CD4-positive, alpha-beta T cell (primary cell): ENCODE measurements at regions not wholly inside any gene's neighbourhood (a gene's known extent, or its start where the extent isn't known, plus 50 kb on each side); places are given as distances from the start of the nearest gene placed in this dataset.

ENCODE experiments used
- ATAC-seq: fragments of 200-7000 bp; cut with Tn5 transposase; one replicate; pipeline ENCODE4 v1.10.0; 2022; ENCODE audit warnings: mild to moderate bottlenecking; ENCODE audit not compliant: poor library complexity
- CTCF ChIA-PET: fragments of 350-600 bp; sonication (Branson Sonifier 250); formaldehyde crosslinking; loops from one replicate; lab custom pipeline; 2021; ENCODE audit warnings: antibody characterized with exemption, inconsistent platforms; lab: Charles Lee
- POLR2A ChIA-PET: fragments of 350-600 bp; sonication (Branson Sonifier 250); formaldehyde crosslinking; loops from one replicate; lab custom pipeline; 2021; ENCODE audit warnings: antibody characterized with exemption, inconsistent platforms; lab: Charles Lee
- DNase-seq, 14 experiments: peaks; one replicate each; pipeline ENCODE4 v3.0.0-alpha.2; 2013 to 2020; ENCODE audit warnings: mixed read lengths in 2 of 14
- H3K27ac ChIP-seq, 2 donors: one replicate each; pipeline versions ENCODE4 v1.5.1 to v1.7.0; 2013; ENCODE audit warnings: low read length in 2 of 2, low read depth in 1 of 2, mild to moderate bottlenecking in 1 of 2
- H3K27me3 ChIP-seq, 2 experiments: 1 replicate in 1 of 2; 2 replicates in 1 of 2; pipeline versions ENCODE4 v1.6.1 to v1.7.0; 2013; ENCODE audit warnings: low read length in 2 of 2, control low read depth in 1 of 2, mild to moderate bottlenecking in 1 of 2, moderate library complexity in 1 of 2; ENCODE audit not compliant: insufficient read depth in 2 of 2, control insufficient read depth in 1 of 2
- H3K36me3 ChIP-seq: one replicate; pipeline ENCODE4 v1.6.1; 2013; ENCODE audit warnings: low read length, control low read depth; ENCODE audit not compliant: insufficient read depth
- H3K4me1 ChIP-seq: one replicate; pipeline ENCODE4 v1.6.1; 2013; ENCODE audit warnings: low read length, control low read depth; ENCODE audit not compliant: insufficient read depth
- H3K4me3 ChIP-seq: one replicate; pipeline ENCODE4 v1.5.1; 2013; ENCODE audit warnings: mild to moderate bottlenecking, low read length, moderate library complexity
- H3K9me3 ChIP-seq, 2 experiments: 1 replicate in 1 of 2; 2 replicates in 1 of 2; pipeline versions ENCODE4 v1.6.1 to v1.7.0; 2013; ENCODE audit warnings: low read length in 2 of 2, mild to moderate bottlenecking in 2 of 2, control low read depth in 1 of 2, moderate library complexity in 1 of 2; ENCODE audit not compliant: control insufficient read depth in 1 of 2, insufficient read depth in 1 of 2
- H3K27ac Mint-ChIP-seq: one replicate; pipeline ENCODE4 v1.8.0; 2020; ENCODE audit warnings: mixed read lengths
- H3K27me3 Mint-ChIP-seq: one replicate; pipeline ENCODE4 v1.8.0; 2021; ENCODE audit warnings: mixed read lengths
- H3K36me3 Mint-ChIP-seq: one replicate; pipeline ENCODE4 v1.8.0; 2021; ENCODE audit warnings: low read depth, mixed read lengths
- H3K4me1 Mint-ChIP-seq: one replicate; pipeline ENCODE4 v1.8.0; 2021; ENCODE audit warnings: low read depth, mixed read lengths
- H3K4me3 Mint-ChIP-seq: one replicate; pipeline ENCODE4 v1.8.0; 2020; ENCODE audit warnings: mild to moderate bottlenecking, mixed read lengths
- H3K9me3 Mint-ChIP-seq: one replicate; pipeline ENCODE4 v1.8.0; 2020; ENCODE audit warnings: mixed read lengths
- intact Hi-C, 2 experiments: fragments of 100-400 bp; cut with DNase I in 1 of 2; cut with micrococcal nuclease in 1 of 2; formaldehyde crosslinking; loops; one replicate each; pipeline versions ENCODE4 v1.15.1 to v1.9.0; 2023 to 2025; cut with DNase I, micrococcal nuclease
- TF ChIP-seq, protein P1 (sequence below): fragments of 200-600 bp; IDR thresholded peaks from one replicate; pipeline ENCODE4 v1.8.0; 2022; ENCODE audit warnings: antibody characterized with exemption, mild to moderate bottlenecking

DNA sequence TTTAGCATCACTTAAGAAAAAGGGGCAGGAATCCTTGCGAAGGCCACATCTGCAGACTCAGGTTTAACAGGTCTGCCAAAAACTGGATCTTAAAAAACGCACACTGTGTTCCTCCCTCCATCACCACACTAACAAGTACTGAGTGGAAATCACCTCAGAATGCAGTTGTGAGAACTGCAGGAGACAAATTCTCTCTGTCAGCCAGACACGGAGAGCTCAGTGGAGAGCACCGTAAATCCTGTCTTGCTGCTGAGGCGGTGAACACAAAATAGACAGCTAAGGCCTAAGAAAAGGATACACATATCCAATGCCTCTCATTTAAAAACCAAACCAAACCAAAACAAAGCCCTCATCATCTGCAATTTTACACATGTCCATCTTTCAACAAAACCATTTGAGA lies 1287.6 kb downstream of the EFNB2 start:
- Mint-ChIP-seq H3K27ac (no peak overlapping the region), H3K27me3 (peaks cover 5% of the 10 kb centered on the region), H3K36me3 (no peaks in the 10 kb centered on the region), H3K9me3 (no peaks in the 10 kb centered on the region), H3K4me3 (no peak overlapping the region), H3K4me1 (no peaks in the 10 kb centered on the region)
- ChIA-PET CTCF (no interaction called here), POLR2A (no interaction called here)
- Histone ChIP-seq H3K9me3 (no peaks in the 10 kb centered on the region), H3K27me3 (no peaks in the 10 kb centered on the region), H3K4me1 (no peaks in the 10 kb centered on the region), H3K27ac (no peak overlapping the region), H3K4me3 (no peak overlapping the region), H3K36me3 (no peaks in the 10 kb centered on the region)
- ATAC-seq (no peak), DNase-seq (no peak)
- TF ChIP-seq, protein P1, sequence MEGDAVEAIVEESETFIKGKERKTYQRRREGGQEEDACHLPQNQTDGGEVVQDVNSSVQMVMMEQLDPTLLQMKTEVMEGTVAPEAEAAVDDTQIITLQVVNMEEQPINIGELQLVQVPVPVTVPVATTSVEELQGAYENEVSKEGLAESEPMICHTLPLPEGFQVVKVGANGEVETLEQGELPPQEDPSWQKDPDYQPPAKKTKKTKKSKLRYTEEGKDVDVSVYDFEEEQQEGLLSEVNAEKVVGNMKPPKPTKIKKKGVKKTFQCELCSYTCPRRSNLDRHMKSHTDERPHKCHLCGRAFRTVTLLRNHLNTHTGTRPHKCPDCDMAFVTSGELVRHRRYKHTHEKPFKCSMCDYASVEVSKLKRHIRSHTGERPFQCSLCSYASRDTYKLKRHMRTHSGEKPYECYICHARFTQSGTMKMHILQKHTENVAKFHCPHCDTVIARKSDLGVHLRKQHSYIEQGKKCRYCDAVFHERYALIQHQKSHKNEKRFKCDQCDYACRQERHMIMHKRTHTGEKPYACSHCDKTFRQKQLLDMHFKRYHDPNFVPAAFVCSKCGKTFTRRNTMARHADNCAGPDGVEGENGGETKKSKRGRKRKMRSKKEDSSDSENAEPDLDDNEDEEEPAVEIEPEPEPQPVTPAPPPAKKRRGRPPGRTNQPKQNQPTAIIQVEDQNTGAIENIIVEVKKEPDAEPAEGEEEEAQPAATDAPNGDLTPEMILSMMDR: no peak
- intact Hi-C loops: no loop called here

DNA sequence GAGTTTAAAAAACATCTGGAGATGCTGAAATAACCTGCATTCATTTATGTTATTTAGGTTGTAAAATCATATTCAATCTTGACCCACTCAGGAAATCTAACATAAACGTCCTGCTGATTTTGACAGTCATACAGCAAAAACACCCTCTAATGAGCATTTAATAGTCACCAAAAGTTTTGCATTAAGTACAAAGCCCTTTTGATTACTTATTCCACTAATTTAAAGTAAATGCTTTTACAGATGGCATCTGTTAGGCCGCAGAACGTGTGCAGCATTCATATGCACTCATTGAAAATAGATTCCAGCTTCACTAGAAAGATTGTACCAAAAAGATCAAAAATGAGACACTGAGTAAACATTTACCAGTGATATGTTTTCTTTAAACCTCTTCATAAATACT lies 1295.1 kb downstream of the EFNB2 start:
- intact Hi-C loops: no loop called here
- CTCF ChIA-PET: no interaction called here
- Mint-ChIP-seq H3K4me1 (no peaks in the 10 kb centered on the region), H3K27me3 (peaks cover 5% of the 10 kb centered on the region), H3K9me3 (no peaks in the 10 kb centered on the region), H3K27ac (no peak overlapping the region), H3K4me3 (no peak overlapping the region), H3K36me3 (no peaks in the 10 kb centered on the region)
- no peak for ATAC-seq
- Histone ChIP-seq H3K9me3 (no peaks in the 10 kb centered on the region), H3K4me3 (no peak overlapping the region), H3K27me3 (no peaks in the 10 kb centered on the region), H3K27ac (no peak overlapping the region), H3K4me1 (no peaks in the 10 kb centered on the region), H3K36me3 (no peaks in the 10 kb centered on the region)
- TF ChIP-seq, protein P1: no peak
- POLR2A ChIA-PET: no interaction called here
- DNase-seq: no peak

DNA sequence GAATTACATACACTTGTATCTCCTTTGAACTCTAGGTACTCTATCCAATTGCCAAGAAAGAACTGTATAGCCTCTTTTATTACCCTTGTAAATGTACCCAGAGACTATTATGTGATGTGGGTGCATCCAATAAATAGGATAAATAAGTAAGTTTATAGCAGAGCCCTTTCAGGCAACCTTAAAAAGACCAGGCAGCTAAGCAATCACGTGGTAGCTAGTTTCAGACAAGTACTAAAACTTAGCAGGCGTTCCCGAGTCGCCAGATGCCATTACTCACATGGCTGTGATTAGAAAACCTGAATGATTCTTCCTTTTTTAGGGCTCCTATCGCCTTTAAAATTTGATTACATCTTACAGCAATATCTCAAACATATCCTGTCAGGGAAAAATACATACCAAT lies 1303.0 kb downstream of the EFNB2 start:
- POLR2A ChIA-PET: no interaction called here
- H3K4me1 Mint-ChIP-seq: no peaks in the 10 kb centered on the region
- CTCF ChIA-PET: no interaction called here

More for the DNA sequence above, 1303.0 kb downstream of the EFNB2 start:
- Histone ChIP-seq H3K27me3 (no peaks in the 10 kb centered on the region), H3K4me1 (no peaks in the 10 kb centered on the region), H3K4me3 (no peak overlapping the region), H3K9me3 (no peaks in the 10 kb centered on the region), H3K36me3 (no peaks in the 10 kb centered on the region), H3K27ac (no peak overlapping the region)
- intact Hi-C loops: no loop called here
- H3K4me3 Mint-ChIP-seq: no peak overlapping the region
- no peak for DNase-seq
- H3K9me3 Mint-ChIP-seq: no peaks in the 10 kb centered on the region
- TF ChIP-seq, protein P1: no peak
- no peak for ATAC-seq
- H3K36me3 Mint-ChIP-seq: no peaks in the 10 kb centered on the region
- H3K27ac Mint-ChIP-seq: no peak overlapping the region
- no peaks in the 10 kb centered on the region for H3K27me3 Mint-ChIP-seq
